Endothelial cell (in vitro differentiated cells): ENCODE measurements at regions not wholly inside any gene's neighbourhood (a gene's known extent, or its start where the extent isn't known, plus 50 kb on each side); places are given as distances from the start of the nearest gene placed in this dataset.

Experiments
- DNase-seq: peaks from one replicate; pipeline ENCODE4 v3.0.0; 2021; ENCODE audit warnings: low spot score
- H3K27ac Mint-ChIP-seq: one replicate; pipeline ENCODE4 v1.8.0; 2021; ENCODE audit warnings: mixed read lengths, inconsistent platforms; ENCODE audit not compliant: unreplicated experiment
- H3K27me3 Mint-ChIP-seq: one replicate; pipeline ENCODE4 v1.8.0; 2021; ENCODE audit warnings: mild to moderate bottlenecking, moderate library complexity, mixed read lengths, inconsistent platforms; ENCODE audit not compliant: unreplicated experiment
- H3K36me3 Mint-ChIP-seq: one replicate; pipeline ENCODE4 v1.8.0; 2021; ENCODE audit warnings: mild to moderate bottlenecking, low read depth, mixed read lengths, inconsistent platforms; ENCODE audit not compliant: unreplicated experiment
- H3K4me1 Mint-ChIP-seq: one replicate; pipeline ENCODE4 v1.8.0; 2021; ENCODE audit warnings: mild to moderate bottlenecking, mixed read lengths, inconsistent platforms; ENCODE audit not compliant: unreplicated experiment
- H3K4me3 Mint-ChIP-seq: one replicate; pipeline ENCODE4 v1.8.0; 2021; ENCODE audit warnings: mild to moderate bottlenecking, mixed read lengths, inconsistent platforms; ENCODE audit not compliant: unreplicated experiment
- H3K9me3 Mint-ChIP-seq: one replicate; pipeline ENCODE4 v1.8.0; 2021; ENCODE audit warnings: mixed read lengths, inconsistent platforms; ENCODE audit not compliant: unreplicated experiment
- CTCF ChIP-seq: fragments of 200-600 bp; sonication (generic); IDR thresholded peaks from one replicate; pipeline ENCODE4 v1.5.0; 2021; ENCODE audit warnings: antibody characterized with exemption; ENCODE audit not compliant: unreplicated experiment

- H3K4me3 Mint-ChIP-seq = no peak overlapping the region
- TF ChIP-seq CTCF = no peak
- peaks cover 3% of the 10 kb centered on the region for H3K4me1 Mint-ChIP-seq
- no peak overlapping the region for H3K27ac Mint-ChIP-seq
- no peaks in the 10 kb centered on the region for H3K9me3 Mint-ChIP-seq
- H3K36me3 Mint-ChIP-seq = no peaks in the 10 kb centered on the region
- DNase-seq = no peak
- H3K27me3 Mint-ChIP-seq = peaks cover 3% of the 10 kb centered on the region
These were observed 291.4 kb downstream of the TGFB2 start for GRCh38 chr1:218636548-218636947.

DNA sequence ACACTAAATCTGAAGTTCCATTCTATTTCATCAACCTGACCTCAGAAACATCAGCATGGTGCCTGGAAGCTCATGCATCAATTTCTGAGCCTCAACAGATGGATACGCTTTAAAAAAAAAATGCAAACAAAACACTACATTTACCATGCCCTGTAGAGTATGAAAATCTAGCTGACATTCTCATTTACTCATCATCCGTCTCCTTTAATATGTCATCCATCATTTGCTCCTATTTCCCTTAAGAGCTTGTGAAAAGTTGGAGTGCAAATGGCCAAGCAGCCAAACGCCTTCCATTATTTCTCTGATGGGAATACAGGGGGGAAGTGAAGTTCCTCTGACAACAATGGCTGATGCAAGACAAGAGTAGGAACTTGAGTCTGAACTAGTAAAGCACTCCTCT lies 295.0 kb downstream of the TGFB2 start:
- Mint-ChIP-seq H3K4me1 (peaks cover 3% of the 10 kb centered on the region), H3K36me3 (no peaks in the 10 kb centered on the region), H3K27ac (no peak overlapping the region), H3K4me3 (no peak overlapping the region), H3K27me3 (peaks cover 1% of the 10 kb centered on the region), H3K9me3 (no peaks in the 10 kb centered on the region)
- DNase-seq = no peak
- no peak for TF ChIP-seq CTCF

DNA sequence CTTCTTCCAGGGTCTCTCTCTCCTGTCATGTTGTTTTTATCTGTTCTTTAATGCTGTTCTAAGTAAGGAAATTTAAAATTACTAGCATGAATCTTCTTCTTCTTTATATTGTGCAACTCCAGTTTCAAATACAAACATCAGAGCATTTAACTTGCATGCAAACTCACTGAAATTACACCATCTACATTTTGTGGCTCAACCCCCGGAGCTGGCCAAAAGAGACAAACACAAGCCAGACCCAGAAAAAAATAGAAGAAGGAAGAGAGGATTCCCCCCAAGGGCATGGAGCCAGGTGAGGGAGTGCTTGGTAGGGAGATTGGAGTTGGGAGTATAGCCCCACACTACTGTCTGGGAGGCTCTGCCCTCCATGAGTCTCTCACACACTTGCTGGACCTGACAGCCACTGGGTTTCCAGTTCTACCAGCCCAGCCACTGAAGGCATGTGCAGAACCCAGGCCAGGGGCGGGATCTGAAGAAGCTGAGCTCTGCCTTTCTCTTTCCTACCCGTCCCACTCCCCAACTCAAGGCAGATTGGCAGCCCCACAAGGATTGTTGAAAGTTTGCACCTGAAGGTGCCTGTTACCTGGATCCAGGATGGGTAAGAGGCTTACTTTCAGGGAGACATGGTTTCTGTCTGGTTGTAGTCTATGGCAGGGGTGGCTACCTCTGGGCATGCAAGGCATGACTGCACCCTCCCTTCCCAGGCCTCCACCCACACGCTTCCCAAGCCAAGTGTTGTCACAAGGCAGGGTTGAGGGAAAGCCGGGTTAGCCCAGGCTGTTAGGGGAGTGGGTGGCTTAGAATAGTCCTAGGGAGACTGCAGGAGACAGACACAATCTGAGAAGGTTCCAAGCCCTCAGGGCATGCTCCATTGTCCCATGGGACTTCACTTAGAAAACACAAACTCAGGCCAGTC lies 297.2 kb downstream of the TGFB2 start:
- H3K27ac Mint-ChIP-seq = no peak overlapping the region
- DNase-seq = no peak

GRCh38 chr1:218643281-218643680 lies 298.1 kb downstream of the TGFB2 start:
- H3K4me1 Mint-ChIP-seq = peaks cover 3% of the 10 kb centered on the region
- H3K27ac Mint-ChIP-seq = no peak overlapping the region
- H3K4me3 Mint-ChIP-seq = no peak overlapping the region
- TF ChIP-seq CTCF = no peak
- no peaks in the 10 kb centered on the region for H3K9me3 Mint-ChIP-seq
- no peak for DNase-seq
- H3K27me3 Mint-ChIP-seq = peaks cover 4% of the 10 kb centered on the region
- no peaks in the 10 kb centered on the region for H3K36me3 Mint-ChIP-seq

More for the DNA sequence above, 297.2 kb downstream of the TGFB2 start:
- Mint-ChIP-seq H3K4me3 (no peak overlapping the region), H3K4me1 (peaks cover 3% of the 10 kb centered on the region), H3K27me3 (peaks cover 4% of the 10 kb centered on the region), H3K36me3 (no peaks in the 10 kb centered on the region), H3K9me3 (no peaks in the 10 kb centered on the region)
- no peak for TF ChIP-seq CTCF

DNA sequence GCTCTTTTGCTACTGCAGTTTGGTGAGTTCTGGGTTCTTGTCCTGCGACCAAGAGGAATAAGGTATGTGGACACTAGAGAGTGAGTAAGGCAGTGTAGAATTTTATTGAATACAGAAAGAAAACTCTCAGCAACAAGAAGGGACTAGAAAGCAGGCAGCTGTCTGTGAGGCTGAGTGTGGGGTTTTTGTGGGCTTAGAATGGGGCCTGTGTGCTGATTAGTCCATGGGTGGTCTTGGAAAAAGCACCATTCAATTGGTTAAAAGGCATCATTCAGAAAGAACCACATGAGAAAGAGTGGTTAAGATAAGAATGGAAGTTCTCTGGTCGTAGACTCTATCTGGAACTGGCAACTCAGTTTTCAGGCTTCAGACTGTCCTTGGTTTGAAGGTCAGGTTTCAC lies 298.8 kb downstream of the TGFB2 start:
- no peak for DNase-seq
- Mint-ChIP-seq H3K4me3 (no peak overlapping the region), H3K27me3 (peaks cover 4% of the 10 kb centered on the region), H3K4me1 (peaks cover 3% of the 10 kb centered on the region), H3K36me3 (no peaks in the 10 kb centered on the region), H3K9me3 (no peaks in the 10 kb centered on the region), H3K27ac (no peak overlapping the region)
- no peak for TF ChIP-seq CTCF
